ENCODE measurements at regions not wholly inside any gene's neighbourhood (a gene's known extent, or its start where the extent isn't known, plus 50 kb on each side); places are given as distances from the start of the nearest gene placed in this dataset.
"Not testable (repeated sequence)": the region's sequence is repeated elsewhere in the genome, so short reads cannot be mapped to it uniquely, and the experiment has no call there.

GRCh38 chr16:6775712-6776111 is 556.9 kb upstream of the RBFOX1 start:
- Histone ChIP-seq H3K27me3 (peaks cover under 1% of the 10 kb centered on the region), H3K27ac (no peak overlapping the region), H3K36me3 (no peaks in the 10 kb centered on the region), H3K4me1 (ENCODE audit: control insufficient read depth in 1 of 2, insufficient read depth in 1 of 2, low read depth in 1 of 2, low read length in 1 of 2) (peaks cover 0 to 16% of the 10 kb centered on the region in 2 experiments), H3K4me3 (ENCODE audit: low read depth in 1 of 2, low read length in 1 of 2) (no peak overlapping the region), H3K9me3 (no peaks in the 10 kb centered on the region)
- TF ChIP-seq CTCF (IDR thresholded peaks at IDR 0.05) = no peak

- no peak overlapping the region for H3K27ac ChIP-seq
- no peak for TF ChIP-seq CTCF (IDR thresholded peaks at IDR 0.05)
Observed at GRCh38 chr16:6771956-6772355, 560.7 kb upstream of the RBFOX1 start.

GRCh38 chr16:6753553-6753952 is 579.1 kb upstream of the RBFOX1 start:
- Histone ChIP-seq H3K36me3 (no peaks in the 10 kb centered on the region), H3K9me3 (no peaks in the 10 kb centered on the region), H3K27ac (no peak overlapping the region), H3K27me3 (no peaks in the 10 kb centered on the region), H3K4me3 (ENCODE audit: low read depth in 1 of 2, low read length in 1 of 2) (no peak overlapping the region), H3K4me1 (ENCODE audit: control insufficient read depth in 1 of 2, insufficient read depth in 1 of 2, low read depth in 1 of 2, low read length in 1 of 2) (peaks cover 0 to 5% of the 10 kb centered on the region in 2 experiments)
- TF ChIP-seq CTCF (IDR thresholded peaks at IDR 0.05) = no peak

More at GRCh38 chr16:6771956-6772355, 560.7 kb upstream of the RBFOX1 start:
- Histone ChIP-seq H3K27me3 (peaks cover 8% of the 10 kb centered on the region), H3K36me3 (no peaks in the 10 kb centered on the region), H3K9me3 (no peaks in the 10 kb centered on the region), H3K4me1 (ENCODE audit: control insufficient read depth in 1 of 2, insufficient read depth in 1 of 2, low read depth in 1 of 2, low read length in 1 of 2) (peaks cover 0 to 16% of the 10 kb centered on the region in 2 experiments), H3K4me3 (ENCODE audit: low read depth in 1 of 2, low read length in 1 of 2) (no peak overlapping the region)

GRCh38 chr16:6751191-6751590 is 581.5 kb upstream of the RBFOX1 start:
- TF ChIP-seq CTCF (IDR thresholded peaks at IDR 0.05) = no peak

GRCh38 chr16:6749698-6750097 is 582.9 kb upstream of the RBFOX1 start:
- peaks cover 0 to 5% of the 10 kb centered on the region in 2 experiments for H3K4me1 ChIP-seq (ENCODE audit: control insufficient read depth in 1 of 2, insufficient read depth in 1 of 2, low read depth in 1 of 2, low read length in 1 of 2)
- no peak for TF ChIP-seq CTCF (IDR thresholded peaks at IDR 0.05)
- no peak overlapping the region for H3K27ac ChIP-seq
- H3K27me3 ChIP-seq = no peaks in the 10 kb centered on the region
- no peaks in the 10 kb centered on the region for H3K9me3 ChIP-seq
- H3K4me3 ChIP-seq (ENCODE audit: low read depth in 1 of 2, low read length in 1 of 2) = no peak overlapping the region
- H3K36me3 ChIP-seq = no peaks in the 10 kb centered on the region

More at GRCh38 chr16:6751191-6751590, 581.5 kb upstream of the RBFOX1 start:
- no peaks in the 10 kb centered on the region for H3K36me3 ChIP-seq
- no peaks in the 10 kb centered on the region for H3K27me3 ChIP-seq
- H3K9me3 ChIP-seq = no peaks in the 10 kb centered on the region
- H3K4me1 ChIP-seq (ENCODE audit: control insufficient read depth in 1 of 2, insufficient read depth in 1 of 2, low read depth in 1 of 2, low read length in 1 of 2) = peaks cover 0 to 5% of the 10 kb centered on the region in 2 experiments
- no peak overlapping the region for H3K4me3 ChIP-seq (ENCODE audit: low read depth in 1 of 2, low read length in 1 of 2)
- no peak overlapping the region for H3K27ac ChIP-seq

GRCh38 chr16:6736302-6736701 is 596.3 kb upstream of the RBFOX1 start:
- not testable (repeated sequence) for H3K27me3 ChIP-seq; H3K4me3 ChIP-seq (ENCODE audit: low read depth in 1 of 2, low read length in 1 of 2); H3K36me3 ChIP-seq; H3K27ac ChIP-seq; H3K4me1 ChIP-seq (ENCODE audit: control insufficient read depth in 1 of 2, insufficient read depth in 1 of 2, low read depth in 1 of 2, low read length in 1 of 2); H3K9me3 ChIP-seq

Data from neutrophil (primary cell).